ENCODE measurements at regions not wholly inside any gene's neighbourhood (a gene's known extent, or its start where the extent isn't known, plus 50 kb on each side); places are given as distances from the start of the nearest gene placed in this dataset.

DNA sequence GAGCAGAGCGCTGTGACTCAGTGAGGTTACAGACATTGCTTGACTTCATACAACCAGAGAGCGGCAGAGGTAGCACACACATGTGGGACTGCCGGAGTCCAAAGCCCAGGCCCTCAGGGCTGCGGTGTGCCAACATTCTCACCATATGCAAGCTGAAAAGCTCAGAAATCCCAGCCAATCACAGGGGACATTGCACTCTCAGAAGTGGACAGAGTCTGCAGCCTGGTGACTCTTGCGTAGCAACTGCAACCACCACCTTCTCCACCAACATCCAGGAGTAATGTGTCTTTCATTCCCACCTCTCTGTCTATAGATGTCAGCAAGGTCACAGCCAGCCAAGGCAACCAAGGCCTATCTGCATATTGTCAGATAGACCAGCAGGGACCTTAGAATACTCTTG, 158.1 kb downstream of the TTC32 start:
- no peaks in the 10 kb centered on the region for H3K79me2 ChIP-seq (ENCODE audit: control insufficient read depth, insufficient read depth, low read length)
- Mint-ChIP-seq H3K4me1 (no peaks in the 10 kb centered on the region), H3K9me3 (ENCODE audit: insufficient read depth) (no peaks in the 10 kb centered on the region), H3K27ac (no peak overlapping the region), H3K4me3 (no peak overlapping the region), H3K27me3 (peaks cover 11% of the 10 kb centered on the region)
- DNase-seq (no peak), ATAC-seq (ENCODE audit: low read depth) (no peak)
- WGBS (ENCODE audit: insufficient coverage) = 96% methylated on average over 5 of the region's 5 CpGs
- no peak overlapping the region for H2AFZ ChIP-seq (ENCODE audit: insufficient read depth, low read depth, low read length, poor library complexity, severe bottlenecking)
- H3K9me3 ChIP-seq (ENCODE audit: control extremely low read depth in 1 of 3, control insufficient read depth in 2 of 3, insufficient read depth in 1 of 3, low read length in 2 of 3) = no peaks in the 10 kb centered on the region
- H3K27me3 ChIP-seq (replicated peaks in 1 of 4; ENCODE audit: control extremely low read depth in 1 of 4, control insufficient read depth in 3 of 4, insufficient read depth in 4 of 4, low read length in 3 of 4) = no peaks in the 10 kb centered on the region
- H3K36me3 ChIP-seq (replicated peaks in 1 of 2; ENCODE audit: control extremely low read depth in 1 of 2, control insufficient read depth in 1 of 2, extremely low read depth in 1 of 2, insufficient read depth in 2 of 2, low read length in 1 of 2) = no peaks in the 10 kb centered on the region
- no peak overlapping the region for H3K27ac ChIP-seq (ENCODE audit: low read length in 2 of 2)
- H3K4me3 ChIP-seq (ENCODE audit: control extremely low read depth in 1 of 5, extremely low read depth in 1 of 5, insufficient read depth in 1 of 5, low read depth in 2 of 5, low read length in 4 of 5) = no peak overlapping the region
- no peak overlapping the region for H3K4me2 ChIP-seq (replicated peaks; ENCODE audit: low read depth, low read length, poor library complexity, severe bottlenecking)
- CTCF ChIA-PET = no interaction called here
- TF ChIP-seq, protein P1, sequence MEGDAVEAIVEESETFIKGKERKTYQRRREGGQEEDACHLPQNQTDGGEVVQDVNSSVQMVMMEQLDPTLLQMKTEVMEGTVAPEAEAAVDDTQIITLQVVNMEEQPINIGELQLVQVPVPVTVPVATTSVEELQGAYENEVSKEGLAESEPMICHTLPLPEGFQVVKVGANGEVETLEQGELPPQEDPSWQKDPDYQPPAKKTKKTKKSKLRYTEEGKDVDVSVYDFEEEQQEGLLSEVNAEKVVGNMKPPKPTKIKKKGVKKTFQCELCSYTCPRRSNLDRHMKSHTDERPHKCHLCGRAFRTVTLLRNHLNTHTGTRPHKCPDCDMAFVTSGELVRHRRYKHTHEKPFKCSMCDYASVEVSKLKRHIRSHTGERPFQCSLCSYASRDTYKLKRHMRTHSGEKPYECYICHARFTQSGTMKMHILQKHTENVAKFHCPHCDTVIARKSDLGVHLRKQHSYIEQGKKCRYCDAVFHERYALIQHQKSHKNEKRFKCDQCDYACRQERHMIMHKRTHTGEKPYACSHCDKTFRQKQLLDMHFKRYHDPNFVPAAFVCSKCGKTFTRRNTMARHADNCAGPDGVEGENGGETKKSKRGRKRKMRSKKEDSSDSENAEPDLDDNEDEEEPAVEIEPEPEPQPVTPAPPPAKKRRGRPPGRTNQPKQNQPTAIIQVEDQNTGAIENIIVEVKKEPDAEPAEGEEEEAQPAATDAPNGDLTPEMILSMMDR (IDR thresholded peaks at IDR 0.05) = no peak
- intact Hi-C loops (cut with micrococcal nuclease) = no loop called here
- POLR2A ChIA-PET = no interaction called here
- no peaks in the 10 kb centered on the region for H4K20me1 ChIP-seq (ENCODE audit: control insufficient read depth, insufficient read depth, low read length, poor library complexity, severe bottlenecking)
- no peaks in the 10 kb centered on the region for H3K4me1 ChIP-seq (ENCODE audit: control insufficient read depth in 2 of 2, insufficient read depth in 2 of 2, low read length in 2 of 2)
- H3K9ac ChIP-seq (ENCODE audit: low read length) = no peak overlapping the region

DNA sequence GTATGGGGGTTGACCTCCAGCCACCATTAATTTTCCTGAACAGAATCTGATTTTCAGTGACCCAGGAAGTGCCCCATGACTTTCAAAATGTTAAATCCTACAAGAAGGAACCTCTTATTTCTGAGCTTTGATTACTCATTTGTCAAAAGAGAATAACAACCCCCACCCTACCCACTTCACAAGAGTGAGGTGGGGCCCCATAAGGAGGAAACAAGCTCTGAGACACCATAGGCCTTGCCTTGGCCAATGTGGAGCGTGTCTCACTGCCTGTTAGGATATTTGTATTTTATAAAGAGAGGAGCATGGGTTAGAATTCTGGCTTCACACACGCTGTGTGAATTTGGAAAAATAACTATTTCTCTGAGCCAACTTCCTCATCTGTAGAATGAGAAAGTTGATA, 158.9 kb downstream of the TTC32 start:
- Mint-ChIP-seq H3K4me1 (no peaks in the 10 kb centered on the region), H3K4me3 (no peak overlapping the region), H3K27ac (no peak overlapping the region), H3K27me3 (peaks cover 11% of the 10 kb centered on the region), H3K9me3 (ENCODE audit: insufficient read depth) (no peaks in the 10 kb centered on the region)
- Histone ChIP-seq H3K27me3 (replicated peaks in 1 of 4; ENCODE audit: control extremely low read depth in 1 of 4, control insufficient read depth in 3 of 4, insufficient read depth in 4 of 4, low read length in 3 of 4) (peaks cover 0 to 3% (median 0%) of the 10 kb centered on the region in 4 experiments), H3K27ac (ENCODE audit: low read length in 2 of 2) (no peak overlapping the region), H3K79me2 (ENCODE audit: control insufficient read depth, insufficient read depth, low read length) (no peaks in the 10 kb centered on the region), H3K36me3 (replicated peaks in 1 of 2; ENCODE audit: control extremely low read depth in 1 of 2, control insufficient read depth in 1 of 2, extremely low read depth in 1 of 2, insufficient read depth in 2 of 2, low read length in 1 of 2) (no peaks in the 10 kb centered on the region), H3K4me1 (ENCODE audit: control insufficient read depth in 2 of 2, insufficient read depth in 2 of 2, low read length in 2 of 2) (no peaks in the 10 kb centered on the region), H3K4me3 (ENCODE audit: control extremely low read depth in 1 of 5, extremely low read depth in 1 of 5, insufficient read depth in 1 of 5, low read depth in 2 of 5, low read length in 4 of 5) (no peak overlapping the region), H3K4me2 (replicated peaks; ENCODE audit: low read depth, low read length, poor library complexity, severe bottlenecking) (no peak overlapping the region), H3K9me3 (ENCODE audit: control extremely low read depth in 1 of 3, control insufficient read depth in 2 of 3, insufficient read depth in 1 of 3, low read length in 2 of 3) (no peaks in the 10 kb centered on the region), H4K20me1 (ENCODE audit: control insufficient read depth, insufficient read depth, low read length, poor library complexity, severe bottlenecking) (no peaks in the 10 kb centered on the region), H3K9ac (ENCODE audit: low read length) (no peak overlapping the region), H2AFZ (ENCODE audit: insufficient read depth, low read depth, low read length, poor library complexity, severe bottlenecking) (no peak overlapping the region)
- no peak for ATAC-seq (ENCODE audit: low read depth)
- no peak for DNase-seq
- ChIA-PET CTCF (no interaction called here), POLR2A (no interaction called here)
- TF ChIP-seq, protein P1 (IDR thresholded peaks at IDR 0.05) = no peak
- no CpG with 5 or more reads among the region's 2 CpGs for WGBS (ENCODE audit: insufficient coverage)
- intact Hi-C loops (cut with micrococcal nuclease) = no loop called here

All from B cell (primary cell).